ENCODE measurements at regions not wholly inside any gene's neighbourhood (a gene's known extent, or its start where the extent isn't known, plus 50 kb on each side); places are given as distances from the start of the nearest gene placed in this dataset.

DNA sequence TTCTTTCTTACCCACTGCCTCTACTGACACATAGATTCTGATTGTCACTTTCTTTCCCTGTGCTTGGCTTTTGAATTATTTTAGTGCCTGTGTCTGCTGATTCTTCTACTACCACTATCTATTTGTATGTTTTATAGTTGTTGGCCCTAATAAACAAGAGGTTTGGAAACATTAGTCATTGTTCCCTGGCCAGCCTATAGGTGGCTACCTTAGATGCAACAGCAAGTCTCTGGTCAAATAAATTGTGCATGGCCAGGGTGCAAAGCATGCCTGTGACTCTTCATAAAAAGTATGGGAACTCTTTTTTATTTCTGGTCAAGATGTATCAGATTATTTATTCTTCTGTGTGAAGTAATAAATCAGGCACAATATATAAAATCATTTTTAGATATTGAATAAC is 124.4 kb downstream of the PLK2 start:
- no peaks in the 10 kb centered on the region for H3K27me3 ChIP-seq (ENCODE audit: control insufficient read depth in 5 of 5, insufficient read depth in 4 of 5, low read length in 5 of 5)
- H3K9ac ChIP-seq (ENCODE audit: low read length in 5 of 5): no peak overlapping the region
- no peaks in the 10 kb centered on the region for H3K4me1 ChIP-seq (ENCODE audit: control insufficient read depth in 5 of 5, insufficient read depth in 5 of 5, low read length in 5 of 5)
- no peaks in the 10 kb centered on the region for H3K36me3 ChIP-seq (ENCODE audit: control insufficient read depth in 5 of 5, insufficient read depth in 5 of 5, low read length in 5 of 5)
- H3K27ac ChIP-seq (ENCODE audit: low read depth, low read length): no peak overlapping the region
- H3K9me3 ChIP-seq (ENCODE audit: control insufficient read depth in 5 of 5, low read length in 5 of 5): peaks cover 0 to 3% (median 0%) of the 10 kb centered on the region in 5 donors
- H3K4me3 ChIP-seq (ENCODE audit: low read depth in 1 of 5, low read length in 5 of 5): no peak overlapping the region

DNA sequence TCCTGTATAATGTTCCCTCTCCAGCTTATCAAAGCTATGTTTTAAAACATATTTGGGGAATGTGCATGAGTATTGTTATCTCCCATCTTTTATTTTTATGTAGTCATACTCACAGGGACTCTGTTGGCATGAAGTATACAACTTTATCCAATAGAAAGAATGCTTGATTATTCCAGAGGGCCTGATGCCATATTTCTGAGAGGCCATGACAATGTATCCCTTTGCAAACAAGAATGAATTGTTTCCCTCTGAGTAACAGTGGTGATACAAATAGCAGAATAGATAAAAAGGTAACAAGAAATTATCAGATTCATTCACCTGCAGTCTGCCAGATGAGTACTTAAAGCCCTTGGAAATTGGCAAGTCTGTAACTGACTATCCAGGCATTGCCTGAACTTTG is 125.9 kb downstream of the PLK2 start:
- H3K4me3 ChIP-seq (ENCODE audit: low read depth in 1 of 5, low read length in 5 of 5): no peak overlapping the region
- no peak overlapping the region for H3K9ac ChIP-seq (ENCODE audit: low read length in 5 of 5)
- no peaks in the 10 kb centered on the region for H3K27me3 ChIP-seq (ENCODE audit: control insufficient read depth in 5 of 5, insufficient read depth in 4 of 5, low read length in 5 of 5)
- H3K4me1 ChIP-seq (ENCODE audit: control insufficient read depth in 5 of 5, insufficient read depth in 5 of 5, low read length in 5 of 5): no peaks in the 10 kb centered on the region
- no peaks in the 10 kb centered on the region for H3K36me3 ChIP-seq (ENCODE audit: control insufficient read depth in 5 of 5, insufficient read depth in 5 of 5, low read length in 5 of 5)
- peaks cover 0 to 3% (median 0%) of the 10 kb centered on the region in 5 donors for H3K9me3 ChIP-seq (ENCODE audit: control insufficient read depth in 5 of 5, low read length in 5 of 5)
- no peak overlapping the region for H3K27ac ChIP-seq (ENCODE audit: low read depth, low read length)

DNA sequence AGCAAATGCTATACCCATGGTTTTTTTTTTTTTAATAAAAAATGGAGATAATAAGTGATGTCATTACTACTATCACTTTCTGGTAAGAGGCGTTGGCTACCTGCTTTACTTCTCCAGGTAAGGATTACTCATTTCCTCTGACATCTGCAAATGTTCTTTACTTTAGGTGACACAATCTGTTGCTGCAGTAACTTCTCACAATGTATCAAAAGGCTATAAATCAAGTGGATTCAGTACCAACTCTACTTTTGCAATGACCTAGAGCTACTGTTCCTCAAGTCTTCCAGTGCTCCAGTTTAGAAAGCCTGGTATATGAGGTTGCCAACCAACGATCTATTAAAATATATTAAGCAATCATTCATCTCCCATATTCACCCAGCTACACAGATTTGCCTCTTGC is 129.1 kb downstream of the PLK2 start:
- Histone ChIP-seq H3K9me3 (ENCODE audit: control insufficient read depth in 5 of 5, low read length in 5 of 5) (no peaks in the 10 kb centered on the region), H3K9ac (ENCODE audit: low read length in 5 of 5) (no peak overlapping the region), H3K27ac (ENCODE audit: low read depth, low read length) (no peak overlapping the region), H3K4me3 (ENCODE audit: low read depth in 1 of 5, low read length in 5 of 5) (no peak overlapping the region), H3K4me1 (ENCODE audit: control insufficient read depth in 5 of 5, insufficient read depth in 5 of 5, low read length in 5 of 5) (no peaks in the 10 kb centered on the region), H3K27me3 (ENCODE audit: control insufficient read depth in 5 of 5, insufficient read depth in 4 of 5, low read length in 5 of 5) (no peaks in the 10 kb centered on the region), H3K36me3 (ENCODE audit: control insufficient read depth in 5 of 5, insufficient read depth in 5 of 5, low read length in 5 of 5) (no peaks in the 10 kb centered on the region)

DNA sequence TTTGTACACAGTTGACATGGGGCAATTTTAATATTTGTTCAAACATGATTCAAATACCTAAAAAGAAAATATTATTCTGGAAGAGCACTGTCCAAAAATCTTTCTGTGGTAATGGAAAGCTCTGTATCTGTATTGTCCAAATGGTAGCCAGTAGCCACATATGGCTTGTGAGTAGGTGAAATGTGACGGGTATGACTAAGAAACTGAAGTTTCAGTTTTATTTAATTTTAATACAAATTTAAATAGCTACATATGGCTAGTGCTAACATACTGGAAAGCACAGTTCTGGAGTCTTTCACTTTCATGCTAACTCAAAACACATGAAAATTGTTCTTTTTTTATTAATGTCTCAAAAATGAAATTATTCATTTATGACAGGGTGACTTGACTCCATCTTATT is 132.6 kb downstream of the PLK2 start:
- Histone ChIP-seq H3K4me3 (ENCODE audit: low read depth in 1 of 5, low read length in 5 of 5) (no peak overlapping the region), H3K27ac (ENCODE audit: low read depth, low read length) (no peak overlapping the region), H3K9ac (ENCODE audit: low read length in 5 of 5) (no peak overlapping the region), H3K36me3 (ENCODE audit: control insufficient read depth in 5 of 5, insufficient read depth in 5 of 5, low read length in 5 of 5) (no peaks in the 10 kb centered on the region), H3K9me3 (ENCODE audit: control insufficient read depth in 5 of 5, low read length in 5 of 5) (no peaks in the 10 kb centered on the region), H3K4me1 (ENCODE audit: control insufficient read depth in 5 of 5, insufficient read depth in 5 of 5, low read length in 5 of 5) (peaks cover 0 to 8% (median 5%) of the 10 kb centered on the region in 5 donors), H3K27me3 (ENCODE audit: control insufficient read depth in 5 of 5, insufficient read depth in 4 of 5, low read length in 5 of 5) (no peaks in the 10 kb centered on the region)

DNA sequence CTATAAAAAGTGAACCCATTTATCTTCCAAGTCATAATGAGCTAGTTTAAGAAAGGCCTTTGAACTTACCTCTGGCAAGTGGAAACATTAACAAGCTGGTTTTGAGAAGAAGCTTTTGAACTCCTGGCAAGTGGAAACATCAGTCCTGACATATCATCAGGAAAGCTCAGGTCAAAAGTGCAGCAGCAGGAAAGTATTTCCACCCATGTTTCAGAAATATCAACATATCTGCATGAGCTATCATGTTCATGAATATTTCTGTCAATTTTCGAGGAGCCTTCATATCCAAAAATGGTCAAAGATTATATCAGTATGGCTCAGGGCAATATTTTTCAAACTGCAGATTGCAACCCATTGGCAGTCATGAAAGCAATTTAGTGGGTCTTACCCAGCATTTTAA is 133.9 kb downstream of the PLK2 start:
- Histone ChIP-seq H3K27me3 (ENCODE audit: control insufficient read depth in 5 of 5, insufficient read depth in 4 of 5, low read length in 5 of 5) (no peaks in the 10 kb centered on the region), H3K36me3 (ENCODE audit: control insufficient read depth in 5 of 5, insufficient read depth in 5 of 5, low read length in 5 of 5) (no peaks in the 10 kb centered on the region), H3K4me3 (ENCODE audit: low read depth in 1 of 5, low read length in 5 of 5) (no peak overlapping the region), H3K9me3 (ENCODE audit: control insufficient read depth in 5 of 5, low read length in 5 of 5) (no peaks in the 10 kb centered on the region), H3K9ac (ENCODE audit: low read length in 5 of 5) (no peak overlapping the region), H3K27ac (ENCODE audit: low read depth, low read length) (no peak overlapping the region), H3K4me1 (ENCODE audit: control insufficient read depth in 5 of 5, insufficient read depth in 5 of 5, low read length in 5 of 5) (peaks cover 0 to 8% (median 5%) of the 10 kb centered on the region in 5 donors)

DNA sequence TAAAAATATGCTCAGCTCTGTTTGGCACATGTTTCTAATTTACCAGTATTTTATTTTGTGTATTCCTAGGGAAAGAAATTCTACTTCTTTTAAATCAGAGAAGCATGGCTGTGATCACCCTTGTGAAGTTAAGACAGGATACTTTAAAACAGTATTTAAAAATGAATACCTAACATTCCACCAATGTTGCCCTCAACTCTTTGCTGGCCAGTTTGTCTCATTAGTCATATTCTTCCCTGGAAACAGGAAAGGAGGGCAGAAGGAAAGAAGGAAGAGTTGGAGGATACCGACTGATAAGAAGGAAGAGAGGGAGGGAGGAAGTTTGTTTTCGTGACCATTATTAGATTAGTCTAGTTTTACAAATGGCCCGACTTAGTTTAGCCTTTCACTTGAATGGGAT is 137.4 kb downstream of the PLK2 start:
- no peaks in the 10 kb centered on the region for H3K9me3 ChIP-seq (ENCODE audit: control insufficient read depth in 5 of 5, low read length in 5 of 5)
- H3K4me1 ChIP-seq (ENCODE audit: control insufficient read depth in 5 of 5, insufficient read depth in 5 of 5, low read length in 5 of 5): peaks cover 0 to 8% (median 5%) of the 10 kb centered on the region in 5 donors
- H3K9ac ChIP-seq (ENCODE audit: low read length in 5 of 5): no peak overlapping the region
- H3K4me3 ChIP-seq (ENCODE audit: low read depth in 1 of 5, low read length in 5 of 5): no peak overlapping the region
- H3K27me3 ChIP-seq (ENCODE audit: control insufficient read depth in 5 of 5, insufficient read depth in 4 of 5, low read length in 5 of 5): no peaks in the 10 kb centered on the region
- H3K27ac ChIP-seq (ENCODE audit: low read depth, low read length): no peak overlapping the region
- no peaks in the 10 kb centered on the region for H3K36me3 ChIP-seq (ENCODE audit: control insufficient read depth in 5 of 5, insufficient read depth in 5 of 5, low read length in 5 of 5)

DNA sequence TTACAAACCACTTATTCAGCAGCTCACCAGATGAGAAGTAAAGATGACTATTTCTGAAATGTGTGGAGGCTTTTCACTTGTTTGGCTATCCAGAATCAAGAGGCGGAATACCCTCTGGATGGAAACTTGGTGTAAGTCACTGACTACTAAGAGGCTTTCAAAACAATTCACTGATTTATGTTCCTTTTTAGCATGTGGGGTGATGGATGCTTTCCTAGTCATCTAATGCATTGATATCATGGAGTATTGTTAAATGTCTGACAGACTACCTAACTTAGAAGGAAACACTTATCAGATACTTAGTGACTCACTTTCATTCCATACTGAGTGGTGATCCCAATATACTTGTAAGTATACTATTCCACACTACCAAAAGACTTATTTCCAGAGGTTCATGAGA is 141.4 kb downstream of the PLK2 start:
- Histone ChIP-seq H3K9me3 (ENCODE audit: control insufficient read depth in 5 of 5, low read length in 5 of 5) (no peaks in the 10 kb centered on the region), H3K27me3 (ENCODE audit: control insufficient read depth in 5 of 5, insufficient read depth in 4 of 5, low read length in 5 of 5) (no peaks in the 10 kb centered on the region), H3K9ac (ENCODE audit: low read length in 5 of 5) (no peak overlapping the region), H3K36me3 (ENCODE audit: control insufficient read depth in 5 of 5, insufficient read depth in 5 of 5, low read length in 5 of 5) (no peaks in the 10 kb centered on the region), H3K4me3 (ENCODE audit: low read depth in 1 of 5, low read length in 5 of 5) (no peak overlapping the region), H3K4me1 (ENCODE audit: control insufficient read depth in 5 of 5, insufficient read depth in 5 of 5, low read length in 5 of 5) (peaks cover 0 to 8% (median 5%) of the 10 kb centered on the region in 5 donors), H3K27ac (ENCODE audit: low read depth, low read length) (no peak overlapping the region)

DNA sequence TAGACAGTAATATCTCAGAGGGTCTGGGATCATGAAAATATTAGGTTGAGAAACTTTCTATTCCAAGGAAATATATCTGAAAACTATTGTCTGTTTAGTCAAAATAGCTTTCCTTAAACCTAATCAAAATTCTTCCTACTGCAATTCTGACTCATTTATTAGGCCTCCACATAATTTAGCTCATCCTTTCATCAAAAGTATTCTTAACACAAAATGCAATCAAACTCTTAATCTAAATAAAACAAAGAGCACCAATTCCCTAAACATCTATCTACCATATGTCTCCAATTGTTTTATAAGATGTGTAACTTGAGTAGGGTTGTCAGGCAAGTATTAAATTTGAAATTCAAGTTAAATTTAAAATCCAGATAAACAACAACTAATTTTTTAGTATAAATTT is 142.1 kb downstream of the PLK2 start:
- Histone ChIP-seq H3K27ac (ENCODE audit: low read depth, low read length) (no peak overlapping the region), H3K36me3 (ENCODE audit: control insufficient read depth in 5 of 5, insufficient read depth in 5 of 5, low read length in 5 of 5) (no peaks in the 10 kb centered on the region), H3K4me3 (ENCODE audit: low read depth in 1 of 5, low read length in 5 of 5) (no peak overlapping the region), H3K27me3 (ENCODE audit: control insufficient read depth in 5 of 5, insufficient read depth in 4 of 5, low read length in 5 of 5) (no peaks in the 10 kb centered on the region), H3K9me3 (ENCODE audit: control insufficient read depth in 5 of 5, low read length in 5 of 5) (no peaks in the 10 kb centered on the region), H3K4me1 (ENCODE audit: control insufficient read depth in 5 of 5, insufficient read depth in 5 of 5, low read length in 5 of 5) (peaks cover 0 to 6% (median 3%) of the 10 kb centered on the region in 5 donors), H3K9ac (ENCODE audit: low read length in 5 of 5) (no peak overlapping the region)

DNA sequence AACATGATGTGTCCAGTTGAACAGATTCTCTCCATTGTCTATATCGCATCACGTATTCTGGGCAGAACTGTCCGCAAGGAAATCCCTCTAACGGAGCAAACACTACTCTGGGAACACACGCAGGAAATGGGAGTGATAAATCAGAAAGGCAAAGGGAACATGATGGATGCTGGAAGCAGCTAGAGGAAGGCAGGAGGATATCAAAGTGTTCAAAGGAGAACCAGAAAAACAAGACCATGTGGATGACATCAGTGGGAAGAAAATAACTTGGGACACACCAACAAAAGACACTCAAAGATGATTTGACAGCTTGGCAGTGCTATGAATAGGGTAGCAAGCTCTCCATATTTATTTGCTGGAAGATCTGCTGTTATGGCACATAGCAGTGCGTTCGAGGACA is 142.9 kb downstream of the PLK2 start:
- no peak overlapping the region for H3K9ac ChIP-seq (ENCODE audit: low read length in 5 of 5)
- H3K27ac ChIP-seq (ENCODE audit: low read depth, low read length): no peak overlapping the region

DNA sequence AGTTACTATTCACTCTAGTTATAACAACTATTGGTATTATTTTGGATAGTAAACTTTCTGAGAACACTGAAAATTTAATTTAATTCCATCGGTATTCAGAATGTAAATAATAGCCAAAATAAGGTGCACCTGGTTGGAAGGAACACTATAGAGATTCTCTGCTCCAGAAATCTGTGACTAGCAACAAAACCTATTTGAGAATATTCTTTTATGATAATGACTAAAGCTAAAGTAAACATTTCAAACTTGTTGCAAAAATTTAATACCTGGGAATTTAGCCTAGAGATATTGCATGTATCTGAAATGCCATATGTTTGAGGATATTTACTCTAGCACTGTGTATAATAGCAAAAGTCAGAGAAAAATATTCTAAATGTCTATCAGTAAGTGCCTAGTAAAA is 144.1 kb downstream of the PLK2 start:
- H3K4me3 ChIP-seq (ENCODE audit: low read depth in 1 of 5, low read length in 5 of 5): no peak overlapping the region
- no peaks in the 10 kb centered on the region for H3K27me3 ChIP-seq (ENCODE audit: control insufficient read depth in 5 of 5, insufficient read depth in 4 of 5, low read length in 5 of 5)
- H3K9me3 ChIP-seq (ENCODE audit: control insufficient read depth in 5 of 5, low read length in 5 of 5): no peaks in the 10 kb centered on the region
- H3K4me1 ChIP-seq (ENCODE audit: control insufficient read depth in 5 of 5, insufficient read depth in 5 of 5, low read length in 5 of 5): no peaks in the 10 kb centered on the region
- no peaks in the 10 kb centered on the region for H3K36me3 ChIP-seq (ENCODE audit: control insufficient read depth in 5 of 5, insufficient read depth in 5 of 5, low read length in 5 of 5)
- no peak overlapping the region for H3K27ac ChIP-seq (ENCODE audit: low read depth, low read length)
- H3K9ac ChIP-seq (ENCODE audit: low read length in 5 of 5): no peak overlapping the region

More for the DNA sequence above, 142.9 kb downstream of the PLK2 start:
- Histone ChIP-seq H3K4me3 (ENCODE audit: low read depth in 1 of 5, low read length in 5 of 5) (no peak overlapping the region), H3K4me1 (ENCODE audit: control insufficient read depth in 5 of 5, insufficient read depth in 5 of 5, low read length in 5 of 5) (no peaks in the 10 kb centered on the region), H3K36me3 (ENCODE audit: control insufficient read depth in 5 of 5, insufficient read depth in 5 of 5, low read length in 5 of 5) (no peaks in the 10 kb centered on the region), H3K27me3 (ENCODE audit: control insufficient read depth in 5 of 5, insufficient read depth in 4 of 5, low read length in 5 of 5) (no peaks in the 10 kb centered on the region), H3K9me3 (ENCODE audit: control insufficient read depth in 5 of 5, low read length in 5 of 5) (no peaks in the 10 kb centered on the region)
